Esophagus squamous epithelium (tissue), 5 donors: ENCODE measurements at regions not wholly inside any gene's neighbourhood (a gene's known extent, or its start where the extent isn't known, plus 50 kb on each side); places are given as distances from the start of the nearest gene placed in this dataset.

Experiments used
- DNase-seq: peaks from one replicate; lab custom pipeline; 2025; lab: John Stamatoyannopoulos, UW
- H3K27ac ChIP-seq, 4 donors: fragments of 200-600 bp; sonication (generic); one replicate each; pipeline ENCODE4 v1.5.1; 2016 to 2019; ENCODE audit warnings: mild to moderate bottlenecking in 1 of 4
- H3K27me3 ChIP-seq, 4 donors: fragments of 200-600 bp; sonication (generic); 1 replicate in 3 of 4; 2 replicates in 1 of 4; pipeline versions ENCODE4 v1.5.1 to v1.6.0; 2017 to 2021; ENCODE audit warnings: antibody characterized with exemption in 1 of 4
- H3K36me3 ChIP-seq, 3 donors: fragments of 200-600 bp; sonication (generic); one replicate each; pipeline ENCODE4 v1.5.1; 2016 to 2019
- H3K4me1 ChIP-seq, 3 donors: fragments of 200-600 bp; sonication (generic); one replicate each; pipeline ENCODE4 v1.5.1; 2017 to 2019
- H3K4me3 ChIP-seq, 4 donors: fragments of 200-600 bp; sonication (generic); 1 replicate in 3 of 4; 2 replicates in 1 of 4; pipeline ENCODE4 v1.5.1; 2016 to 2019; ENCODE audit warnings: mild to moderate bottlenecking in 2 of 4, moderate library complexity in 1 of 4
- H3K9me3 ChIP-seq, 3 donors: fragments of 200-600 bp; sonication (generic); one replicate each; pipeline ENCODE4 v1.5.1; 2016 to 2019
- POLR2A ChIP-seq, 4 donors: fragments of 450-650 bp; IDR thresholded peaks; one replicate each; pipeline ENCODE4 v1.6.1; 2017; ENCODE audit warnings: antibody characterized with exemption in 4 of 4, mild to moderate bottlenecking in 4 of 4, moderate library complexity in 3 of 4
- WGBS, 2 donors: methylation state at CpG; one replicate each; pipeline ENCODE4 v1.1.5; 2018; 5-methylcytosine and 5-hydroxymethylcytosine counted together
- intact Hi-C: fragments of 100-400 bp; cut with DNase I; formaldehyde crosslinking; loops from one replicate; pipeline ENCODE4 v1.15.0; 2022
- TF ChIP-seq, protein P1 (sequence below), 6 experiments: fragments of 450-650 bp in 4 of 6; fragments of 200-600 bp in 2 of 6; sonication (generic) in 2 of 6; IDR thresholded peaks; one replicate each; pipeline ENCODE4 v1.5.1; 2016 to 2019; ENCODE audit warnings: antibody characterized with exemption in 6 of 6, mild to moderate bottlenecking in 4 of 6, moderate library complexity in 4 of 6
- donor health status: DM: yes; HTN: yes; CAD: no.

GRCh38 chr11:126114486-126115126, 51.9 kb upstream of the CDON start:
- Histone ChIP-seq H3K27me3 (peaks cover 0 to 31% (median 0%) of the 10 kb centered on the region in 4 donors), H3K27ac (peak overlapping the region; percentile 29 to 89 (median 77)), H3K9me3 (no peaks in the 10 kb centered on the region), H3K4me1 (peaks cover 29 to 46% (median 40%) of the 10 kb centered on the region in 3 donors), H3K36me3 (no peaks in the 10 kb centered on the region), H3K4me3 (no peak overlapping the region)
- TF ChIP-seq, protein P1, sequence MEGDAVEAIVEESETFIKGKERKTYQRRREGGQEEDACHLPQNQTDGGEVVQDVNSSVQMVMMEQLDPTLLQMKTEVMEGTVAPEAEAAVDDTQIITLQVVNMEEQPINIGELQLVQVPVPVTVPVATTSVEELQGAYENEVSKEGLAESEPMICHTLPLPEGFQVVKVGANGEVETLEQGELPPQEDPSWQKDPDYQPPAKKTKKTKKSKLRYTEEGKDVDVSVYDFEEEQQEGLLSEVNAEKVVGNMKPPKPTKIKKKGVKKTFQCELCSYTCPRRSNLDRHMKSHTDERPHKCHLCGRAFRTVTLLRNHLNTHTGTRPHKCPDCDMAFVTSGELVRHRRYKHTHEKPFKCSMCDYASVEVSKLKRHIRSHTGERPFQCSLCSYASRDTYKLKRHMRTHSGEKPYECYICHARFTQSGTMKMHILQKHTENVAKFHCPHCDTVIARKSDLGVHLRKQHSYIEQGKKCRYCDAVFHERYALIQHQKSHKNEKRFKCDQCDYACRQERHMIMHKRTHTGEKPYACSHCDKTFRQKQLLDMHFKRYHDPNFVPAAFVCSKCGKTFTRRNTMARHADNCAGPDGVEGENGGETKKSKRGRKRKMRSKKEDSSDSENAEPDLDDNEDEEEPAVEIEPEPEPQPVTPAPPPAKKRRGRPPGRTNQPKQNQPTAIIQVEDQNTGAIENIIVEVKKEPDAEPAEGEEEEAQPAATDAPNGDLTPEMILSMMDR (IDR thresholded peaks at IDR 0.05) = no peak
- TF ChIP-seq POLR2A (IDR thresholded peaks at IDR 0.05) = no peak
- 29 to 35% methylated on average over 1 to 4 of the region's 6 CpGs for WGBS, 2 donors
- intact Hi-C loops = no loop called here
- no peak for DNase-seq

- Histone ChIP-seq H3K4me1 (peaks cover 29 to 46% (median 40%) of the 10 kb centered on the region in 3 donors), H3K9me3 (no peaks in the 10 kb centered on the region), H3K4me3 (no peak overlapping the region), H3K36me3 (no peaks in the 10 kb centered on the region), H3K27ac (peak overlapping the region; percentile 29 to 89 (median 77)), H3K27me3 (peaks cover 0 to 31% (median 0%) of the 10 kb centered on the region in 4 donors)
- intact Hi-C loops = no loop called here
- 46% methylated on average over 4 of the region's 4 CpGs; no CpG with 5 or more reads in 1 of the 2 donors for WGBS, 2 donors
- DNase-seq = no peak
- no peak for TF ChIP-seq POLR2A (IDR thresholded peaks at IDR 0.05)
- TF ChIP-seq, protein P1 (IDR thresholded peaks at IDR 0.05) = no peak
These were observed 51.3 kb upstream of the CDON start for GRCh38 chr11:126113963-126114362.

DNA sequence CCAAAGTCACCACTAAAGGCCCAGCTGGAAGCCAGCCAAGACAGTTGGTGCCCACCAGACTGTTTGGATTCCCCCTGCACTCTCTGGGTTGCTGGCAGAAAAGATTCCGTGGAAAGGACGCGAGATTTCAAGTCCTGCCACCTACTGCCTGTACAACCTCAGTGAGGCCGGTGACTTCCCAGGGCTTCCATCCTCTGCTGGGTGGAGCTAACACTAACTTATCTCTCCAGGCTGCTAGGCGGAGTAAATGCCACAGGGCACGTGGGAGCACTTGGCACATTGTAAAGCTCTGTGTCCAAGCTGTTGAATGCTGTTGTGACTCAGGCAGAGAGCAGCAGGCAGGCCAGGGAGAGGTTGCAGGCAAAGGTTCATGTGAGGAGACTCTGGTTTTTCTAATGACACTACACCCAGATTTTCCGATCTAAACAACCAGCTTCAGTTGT, 50.9 kb upstream of the CDON start:
- DNase-seq = no peak
- intact Hi-C loops = no loop called here
- 20 to 33% methylated on average over 1 to 5 of the region's 7 CpGs for WGBS, 2 donors

DNA sequence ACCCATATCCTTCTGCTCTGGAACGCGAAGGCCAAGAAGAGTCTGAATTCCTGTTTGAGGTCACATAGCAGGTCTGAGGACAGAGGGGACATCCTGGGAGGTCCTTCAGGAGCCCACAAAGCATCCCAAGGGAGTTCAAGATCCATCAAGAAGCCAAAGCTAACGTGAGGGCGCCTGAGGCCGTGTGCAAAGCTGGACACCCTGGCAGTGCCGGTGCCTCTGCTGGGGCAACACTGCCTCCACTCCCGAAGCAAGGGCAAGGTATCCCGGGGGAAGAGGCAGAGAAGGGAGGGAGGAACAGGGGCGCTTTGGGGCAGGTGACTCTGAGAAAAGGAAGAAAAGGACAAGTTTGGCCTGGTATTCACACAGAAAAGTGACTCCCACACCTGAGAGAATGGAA, 50.3 kb upstream of the CDON start:
- Histone ChIP-seq H3K9me3 (no peaks in the 10 kb centered on the region), H3K36me3 (no peaks in the 10 kb centered on the region), H3K4me3 (no peak overlapping the region), H3K4me1 (peaks cover 29 to 46% (median 40%) of the 10 kb centered on the region in 3 donors), H3K27me3 (peaks cover 0 to 31% (median 0%) of the 10 kb centered on the region in 4 donors), H3K27ac (peak overlapping the region in 3 of 4 donors; percentile 55 to 89 (median 81))
- no peak for DNase-seq
- WGBS, 2 donors = 61 to 76% methylated on average over 7 to 9 of the region's 9 CpGs
- no peak for TF ChIP-seq POLR2A (IDR thresholded peaks at IDR 0.05)
- TF ChIP-seq, protein P1 (IDR thresholded peaks at IDR 0.05) = no peak
- intact Hi-C loops = no loop called here

More for the DNA sequence above, 50.9 kb upstream of the CDON start:
- Histone ChIP-seq H3K4me3 (no peak overlapping the region), H3K27ac (peak overlapping the region; percentile 29 to 89 (median 77)), H3K9me3 (no peaks in the 10 kb centered on the region), H3K27me3 (peaks cover 0 to 31% (median 0%) of the 10 kb centered on the region in 4 donors), H3K4me1 (peaks cover 29 to 46% (median 40%) of the 10 kb centered on the region in 3 donors), H3K36me3 (no peaks in the 10 kb centered on the region)
- TF ChIP-seq POLR2A (IDR thresholded peaks at IDR 0.05) = peak in 2 of 4 donors; percentile 15 to 36
- TF ChIP-seq, protein P1 (IDR thresholded peaks at IDR 0.05) = peak in 2 of 6 experiments; percentile 5 to 7

- H3K4me1 ChIP-seq = peaks cover 29 to 46% (median 40%) of the 10 kb centered on the region in 3 donors
- TF ChIP-seq, protein P1 (IDR thresholded peaks at IDR 0.05) = no peak
- TF ChIP-seq POLR2A (IDR thresholded peaks at IDR 0.05) = no peak
- intact Hi-C loops = no loop called here
- peaks cover 0 to 31% (median 0%) of the 10 kb centered on the region in 4 donors for H3K27me3 ChIP-seq
- H3K4me3 ChIP-seq = no peak overlapping the region
- WGBS, 2 donors = 76 to 90% methylated on average over 5 to 8 of the region's 14 CpGs
- H3K9me3 ChIP-seq = no peaks in the 10 kb centered on the region
- peak overlapping the region in 1 of 4 donors; percentile 81 for H3K27ac ChIP-seq
- no peak for DNase-seq
- H3K36me3 ChIP-seq = no peaks in the 10 kb centered on the region
These were observed 49.9 kb upstream of the CDON start for GRCh38 chr11:126112547-126112946.
